Keratinocyte (primary cell): ENCODE measurements at regions not wholly inside any gene's neighbourhood (a gene's known extent, or its start where the extent isn't known, plus 50 kb on each side); places are given as distances from the start of the nearest gene placed in this dataset.

Experiments
- DNase-seq: peaks from one replicate; pipeline ENCODE4 v3.0.0-alpha.2; 2011; ENCODE audit warnings: low read depth, missing footprints, low spot score
- FAIRE-seq: peaks from 2 replicates; lab custom pipeline; 2011; peaks lifted over from hg19 to GRCh38; lab: Jason Lieb, UNC
- H2AFZ ChIP-seq: 2 replicates; pipeline ENCODE4 v1.6.0; 2012; ENCODE audit warnings: low read length, control low read depth, inconsistent platforms; ENCODE audit not compliant: control insufficient read depth
- H3K27ac ChIP-seq: 2 replicates; pipeline ENCODE4 v1.5.1; 2011; ENCODE audit warnings: low read length; ENCODE audit not compliant: control insufficient read depth, insufficient read depth
- H3K27me3 ChIP-seq: 3 replicates; pipeline ENCODE4 v1.6.0; 2011; ENCODE audit warnings: low read length; ENCODE audit not compliant: control insufficient read depth, insufficient read depth; ENCODE audit errors: extremely low read depth
- H3K36me3 ChIP-seq, 2 experiments: 2 replicates in 1 of 2; 3 replicates in 1 of 2; pipeline ENCODE4 v1.5.1; 2011; ENCODE audit warnings: low read length in 2 of 2, mild to moderate bottlenecking in 1 of 2; ENCODE audit not compliant: control insufficient read depth in 2 of 2, insufficient read depth in 2 of 2; ENCODE audit errors: extremely low read depth in 1 of 2
- H3K4me1 ChIP-seq: 3 replicates; pipeline ENCODE4 v1.5.1; 2011; ENCODE audit warnings: low read length; ENCODE audit not compliant: control insufficient read depth, insufficient read depth; ENCODE audit errors: extremely low read depth
- H3K4me2 ChIP-seq: 3 replicates; pipeline ENCODE4 v1.6.0; 2011; ENCODE audit warnings: low read depth, low read length; ENCODE audit not compliant: control insufficient read depth, insufficient read depth; ENCODE audit errors: extremely low read depth
- H3K4me3 ChIP-seq, 3 experiments: fragments of 200-600 bp in 1 of 3; sonication (generic) in 1 of 3; 2 replicates in 2 of 3; 3 replicates in 1 of 3; pipeline ENCODE4 v1.5.1; 2011 to 2016; ENCODE audit warnings: low read length in 3 of 3, mild to moderate bottlenecking in 3 of 3, control low read depth in 2 of 3, inconsistent platforms in 1 of 3, low read depth in 1 of 3, mixed read lengths in 1 of 3, mixed run types in 1 of 3, moderate library complexity in 1 of 3; ENCODE audit not compliant: control insufficient read depth in 2 of 3, insufficient read depth in 2 of 3; ENCODE audit errors: extremely low read depth in 1 of 3
- H3K79me2 ChIP-seq: 2 replicates; pipeline ENCODE4 v1.6.0; 2012; ENCODE audit warnings: low read length; ENCODE audit not compliant: control insufficient read depth, insufficient read depth
- H3K9ac ChIP-seq: 3 replicates; pipeline ENCODE4 v1.6.0; 2011; ENCODE audit warnings: low read length; ENCODE audit not compliant: control insufficient read depth, insufficient read depth; ENCODE audit errors: extremely low read depth
- H3K9me1 ChIP-seq: 3 replicates; pipeline ENCODE4 v1.6.0; 2011; ENCODE audit warnings: low read length; ENCODE audit not compliant: control insufficient read depth, insufficient read depth; ENCODE audit errors: extremely low read depth
- H3K9me3 ChIP-seq: 2 replicates; pipeline ENCODE4 v1.5.1; 2012; ENCODE audit warnings: low read depth, low read length; ENCODE audit not compliant: control insufficient read depth
- H4K20me1 ChIP-seq: 3 replicates; pipeline ENCODE4 v1.6.0; 2011; ENCODE audit warnings: low read length; ENCODE audit not compliant: control insufficient read depth, insufficient read depth; ENCODE audit errors: extremely low read depth
- CTCF ChIP-seq, 3 experiments: IDR thresholded peaks in 1 of 3; conservative IDR thresholded peaks in 1 of 3; optimal IDR thresholded peaks in 1 of 3; 2 replicates in 2 of 3; 3 replicates in 1 of 3; pipeline versions ENCODE3 to v1.5.1; 2011; ENCODE audit warnings: low read length in 3 of 3, mild to moderate bottlenecking in 3 of 3, moderate library complexity in 2 of 3, control low read depth in 1 of 3, inconsistent platforms in 1 of 3; ENCODE audit not compliant: insufficient read depth in 2 of 3; ENCODE audit errors: extremely low read depth in 1 of 3
- EZH2 ChIP-seq: IDR thresholded peaks from one replicate; pipeline ENCODE4 v1.6.1; 2012; ENCODE audit warnings: inconsistent platforms, mild to moderate bottlenecking, low read length, moderate library complexity
- dilution Hi-C: fragments of 300-500 bp; cut with MboI; formaldehyde crosslinking; loops from one replicate; pipeline ENCODE4 v1.7.0; 2020; ENCODE audit warnings: low sequenced_read_pairs; ENCODE audit not compliant: extremely low pct_ligation_motif_present

GRCh38 chr6:104266922-104267321 is 592.8 kb downstream of the HACE1 start:
- Histone ChIP-seq H4K20me1 (no peaks in the 10 kb centered on the region), H2AFZ (no peak overlapping the region), H3K36me3 (no peaks in the 10 kb centered on the region), H3K27ac (no peak overlapping the region), H3K9ac (no peak overlapping the region), H3K9me3 (no peaks in the 10 kb centered on the region), H3K4me3 (no peak overlapping the region), H3K4me2 (no peak overlapping the region), H3K27me3 (no peaks in the 10 kb centered on the region), H3K79me2 (no peaks in the 10 kb centered on the region), H3K4me1 (peaks cover 3% of the 10 kb centered on the region), H3K9me1 (no peaks in the 10 kb centered on the region)
- no peak for FAIRE-seq
- DNase-seq, result no peak
- TF ChIP-seq EZH2 (no peak), CTCF (optimal IDR thresholded peaks at IDR 0.05 in 1 of 3, IDR thresholded peaks at IDR 0.05 in 1 of 3, conservative IDR thresholded peaks at IDR 0.05 in 1 of 3; ENCODE audit: extremely low read depth in 1 of 3, insufficient read depth in 2 of 3, low read length in 3 of 3) (no peak)
- dilution Hi-C loops, result no loop called here

DNA sequence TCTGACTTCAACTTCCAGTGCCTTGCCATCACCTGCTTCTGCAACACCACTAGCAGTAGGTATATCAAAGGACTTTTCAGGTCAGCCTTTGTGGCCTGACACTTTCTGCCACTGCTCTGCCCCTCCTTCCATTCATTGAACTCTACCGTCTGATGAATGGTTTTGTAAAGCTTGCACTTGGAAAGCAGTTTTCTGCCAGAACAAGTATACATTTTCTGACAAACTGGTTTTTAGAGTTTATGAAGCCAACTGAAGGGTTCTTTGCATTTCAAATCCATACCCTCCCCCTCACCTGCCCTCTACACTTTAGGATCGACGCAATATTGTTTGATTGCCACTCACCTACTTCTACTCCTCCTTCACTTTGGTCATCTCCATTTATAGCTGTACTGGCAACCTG is 603.1 kb downstream of the HACE1 start:
- H2AFZ ChIP-seq, result no peak overlapping the region
- no peak overlapping the region for H3K9ac ChIP-seq
- no peaks in the 10 kb centered on the region for H3K9me1 ChIP-seq
- no peak overlapping the region for H3K4me2 ChIP-seq
- FAIRE-seq, result no peak
- H3K4me1 ChIP-seq, result peaks cover 10% of the 10 kb centered on the region
- DNase-seq, result no peak
- no peak overlapping the region for H3K4me3 ChIP-seq
- no peaks in the 10 kb centered on the region for H3K36me3 ChIP-seq
- dilution Hi-C loops, result no loop called here
- TF ChIP-seq CTCF (optimal IDR thresholded peaks at IDR 0.05 in 1 of 3, IDR thresholded peaks at IDR 0.05 in 1 of 3, conservative IDR thresholded peaks at IDR 0.05 in 1 of 3; ENCODE audit: extremely low read depth in 1 of 3, insufficient read depth in 2 of 3, low read length in 3 of 3) (no peak), EZH2 (no peak)
- H3K27me3 ChIP-seq, result no peaks in the 10 kb centered on the region
- no peak overlapping the region for H3K27ac ChIP-seq
- no peaks in the 10 kb centered on the region for H3K79me2 ChIP-seq
- H4K20me1 ChIP-seq, result no peaks in the 10 kb centered on the region
- H3K9me3 ChIP-seq, result no peaks in the 10 kb centered on the region
